Caco-2 (cell line): ENCODE measurements at regions not wholly inside any gene's neighbourhood (a gene's known extent, or its start where the extent isn't known, plus 50 kb on each side); places are given as distances from the start of the nearest gene placed in this dataset.

Source experiments
- BruUV-seq: library from RNA; stranded (reverse); fragments of 400-500 nt; replicated peaks from 2 replicates; lab custom pipeline; 2021; lab: Mats Ljungman, UMichigan
- CTCF ChIA-PET: fragments of 300-600 bp; sonication (Branson Sonifier 250); formaldehyde crosslinking; loops from one replicate; lab custom pipeline; 2022; ENCODE audit warnings: antibody characterized with exemption; lab: Charles Lee
- POLR2A ChIA-PET: fragments of 300-600 bp; sonication (Branson Sonifier 250); formaldehyde crosslinking; loops from one replicate; lab custom pipeline; 2022; ENCODE audit warnings: antibody characterized with exemption; lab: Charles Lee
- DNase-seq, 2 experiments: peaks; one replicate each; pipeline versions ENCODE4 v3.0.0 to v3.0.0-alpha.2; 2020 to 2022
- H3K27me3 ChIP-seq: replicated peaks from 2 replicates; pipeline ENCODE4 v1.6.0; 2011; ENCODE audit warnings: low read length; ENCODE audit not compliant: control insufficient read depth, insufficient read depth
- H3K36me3 ChIP-seq: 2 replicates; pipeline ENCODE4 v1.5.1; 2011; ENCODE audit warnings: low read length; ENCODE audit not compliant: control insufficient read depth, insufficient read depth
- H3K4me1 ChIP-seq: fragments of 250-450 bp; sonication (Bioruptor Pico); 2 replicates; pipeline ENCODE4 v1.5.1; 2020; ENCODE audit warnings: mild to moderate bottlenecking
- H3K4me3 ChIP-seq: 2 replicates; pipeline ENCODE4 v1.5.1; 2011; ENCODE audit warnings: low read depth, mild to moderate bottlenecking, control low read depth, low read length
- H3K9me3 ChIP-seq: fragments of 250-450 bp; sonication (Bioruptor Pico); 2 replicates; pipeline ENCODE4 v1.5.1; 2020; ENCODE audit warnings: mild to moderate bottlenecking, moderate library complexity
- H3K27ac Mint-ChIP-seq: one replicate; pipeline ENCODE4 v1.8.0; 2022; ENCODE audit warnings: mixed read lengths; ENCODE audit not compliant: unreplicated experiment
- H3K27me3 Mint-ChIP-seq: one replicate; pipeline ENCODE4 v1.8.0; 2022; ENCODE audit warnings: mixed read lengths; ENCODE audit not compliant: insufficient read depth, unreplicated experiment
- H3K36me3 Mint-ChIP-seq: one replicate; pipeline ENCODE4 v1.8.0; 2022; ENCODE audit warnings: mild to moderate bottlenecking, mixed read lengths; ENCODE audit not compliant: insufficient read depth, unreplicated experiment
- H3K4me1 Mint-ChIP-seq: one replicate; pipeline ENCODE4 v1.8.0; 2022; ENCODE audit warnings: low read depth, mixed read lengths; ENCODE audit not compliant: unreplicated experiment
- H3K4me3 Mint-ChIP-seq: one replicate; pipeline ENCODE4 v1.8.0; 2022; ENCODE audit warnings: mild to moderate bottlenecking, moderate library complexity, mixed read lengths; ENCODE audit not compliant: unreplicated experiment
- H3K9me3 Mint-ChIP-seq: one replicate; pipeline ENCODE4 v1.8.0; 2022; ENCODE audit warnings: mixed read lengths; ENCODE audit not compliant: unreplicated experiment
- intact Hi-C: fragments of 100-400 bp; cut with micrococcal nuclease; formaldehyde crosslinking; loops from one replicate; pipeline ENCODE4 v1.10.0; 2022; ENCODE audit not compliant: unreplicated experiment
- TF ChIP-seq, protein P1 (sequence below), 2 experiments: fragments of 200-600 bp in 1 of 2; IDR thresholded peaks; 1 replicate in 1 of 2; 2 replicates in 1 of 2; pipeline versions ENCODE4 v1.5.1 to v1.8.0; 2011 to 2022; ENCODE audit warnings: antibody characterized with exemption in 1 of 2, control low read depth in 1 of 2, inconsistent platforms in 1 of 2, low read depth in 1 of 2, low read length in 1 of 2, mild to moderate bottlenecking in 1 of 2, moderate library complexity in 1 of 2; ENCODE audit not compliant: insufficient read depth in 1 of 2, severe bottlenecking in 1 of 2, unreplicated experiment in 1 of 2

DNA sequence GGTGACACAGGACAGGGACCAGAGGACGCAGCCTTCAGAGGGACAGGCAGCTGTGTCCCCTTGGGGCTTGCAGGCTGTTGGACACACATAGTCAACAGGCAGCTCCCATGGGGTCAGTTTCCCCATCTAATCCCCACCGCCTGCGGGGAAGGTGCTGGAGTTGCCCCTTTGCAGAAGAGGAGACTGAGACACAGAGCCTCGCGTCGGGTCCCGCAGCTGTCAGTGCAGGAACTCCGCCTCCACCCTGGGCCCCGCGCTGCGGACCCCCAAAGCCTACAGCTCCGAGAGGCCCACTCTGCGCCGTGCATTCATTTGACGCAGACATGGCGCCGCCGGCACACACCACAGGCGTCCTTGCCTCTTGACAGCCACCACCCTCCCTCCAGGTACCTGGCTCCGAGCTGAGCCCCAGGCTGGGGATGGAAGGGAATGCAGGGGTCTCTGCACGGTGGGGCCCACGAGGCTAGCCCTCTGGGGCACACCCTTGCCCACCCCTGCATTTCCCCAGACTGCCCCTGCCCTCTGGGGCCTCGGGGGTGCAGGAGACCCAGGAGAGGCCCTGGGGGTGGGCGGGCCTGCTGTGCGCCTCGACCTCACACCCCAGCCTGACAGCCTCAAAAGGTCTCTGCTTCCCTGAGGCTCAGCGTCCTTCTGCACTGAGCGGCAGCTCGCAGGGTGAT, 88.5 kb upstream of the ACTRT2 start:
- intact Hi-C loops = no loop called here
- Histone ChIP-seq H3K4me1 (no peaks in the 10 kb centered on the region), H3K36me3 (no peaks in the 10 kb centered on the region), H3K9me3 (no peaks in the 10 kb centered on the region), H3K4me3 (no peak overlapping the region), H3K27me3 (peaks cover 4% of the 10 kb centered on the region)
- POLR2A ChIA-PET = no interaction called here
- no peak overlapping the region for H3K4me3 Mint-ChIP-seq
- no peaks in the 10 kb centered on the region for H3K9me3 Mint-ChIP-seq
- no peaks in the 10 kb centered on the region for H3K4me1 Mint-ChIP-seq
- CTCF ChIA-PET = no interaction called here
- TF ChIP-seq, protein P1, sequence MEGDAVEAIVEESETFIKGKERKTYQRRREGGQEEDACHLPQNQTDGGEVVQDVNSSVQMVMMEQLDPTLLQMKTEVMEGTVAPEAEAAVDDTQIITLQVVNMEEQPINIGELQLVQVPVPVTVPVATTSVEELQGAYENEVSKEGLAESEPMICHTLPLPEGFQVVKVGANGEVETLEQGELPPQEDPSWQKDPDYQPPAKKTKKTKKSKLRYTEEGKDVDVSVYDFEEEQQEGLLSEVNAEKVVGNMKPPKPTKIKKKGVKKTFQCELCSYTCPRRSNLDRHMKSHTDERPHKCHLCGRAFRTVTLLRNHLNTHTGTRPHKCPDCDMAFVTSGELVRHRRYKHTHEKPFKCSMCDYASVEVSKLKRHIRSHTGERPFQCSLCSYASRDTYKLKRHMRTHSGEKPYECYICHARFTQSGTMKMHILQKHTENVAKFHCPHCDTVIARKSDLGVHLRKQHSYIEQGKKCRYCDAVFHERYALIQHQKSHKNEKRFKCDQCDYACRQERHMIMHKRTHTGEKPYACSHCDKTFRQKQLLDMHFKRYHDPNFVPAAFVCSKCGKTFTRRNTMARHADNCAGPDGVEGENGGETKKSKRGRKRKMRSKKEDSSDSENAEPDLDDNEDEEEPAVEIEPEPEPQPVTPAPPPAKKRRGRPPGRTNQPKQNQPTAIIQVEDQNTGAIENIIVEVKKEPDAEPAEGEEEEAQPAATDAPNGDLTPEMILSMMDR (IDR thresholded peaks at IDR 0.05; ENCODE audit: insufficient read depth in 1 of 2, low read depth in 1 of 2, low read length in 1 of 2, severe bottlenecking in 1 of 2, unreplicated experiment in 1 of 2) = no peak
- no peak overlapping the region for H3K27ac Mint-ChIP-seq
- no peak for DNase-seq
- H3K27me3 Mint-ChIP-seq = peaks cover 16% of the 10 kb centered on the region
- BruUV-seq = no TSS peak
- H3K36me3 Mint-ChIP-seq = no peaks in the 10 kb centered on the region

DNA sequence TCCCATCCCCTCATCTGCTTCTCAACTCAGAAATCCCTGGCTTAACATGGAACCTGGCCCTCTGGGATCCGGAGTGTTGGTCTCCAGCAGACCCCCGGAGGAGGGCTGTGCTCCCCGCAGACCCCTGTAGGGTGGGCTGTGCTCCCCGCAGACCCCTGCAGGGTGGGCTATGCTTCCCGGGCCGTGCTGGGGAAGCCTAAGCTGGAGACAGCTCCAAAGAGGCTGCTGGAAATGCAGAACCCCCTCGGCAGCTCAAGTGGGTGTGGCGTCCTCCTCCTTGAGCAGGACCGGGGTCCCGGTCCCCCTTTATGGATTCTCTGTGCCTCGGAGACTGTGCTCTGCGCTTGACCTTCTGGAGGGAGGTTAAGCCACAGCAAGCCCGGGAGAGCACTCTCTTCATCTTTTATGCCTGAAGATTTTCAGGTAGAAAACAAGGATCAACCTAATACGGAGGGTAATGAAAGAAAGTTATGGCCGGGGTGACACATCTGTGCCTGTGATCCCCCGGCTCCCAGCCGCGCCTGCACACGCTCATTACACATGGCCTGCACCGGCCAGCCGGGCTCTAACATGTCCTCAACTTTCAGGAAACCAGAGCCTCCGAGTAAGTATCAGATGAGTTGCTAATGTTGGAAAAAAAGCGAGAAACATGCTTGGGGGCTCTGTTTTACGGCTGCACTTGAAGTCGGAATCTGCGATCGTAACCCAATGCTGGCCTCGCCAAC, 87.7 kb upstream of the ACTRT2 start:
- Mint-ChIP-seq H3K4me3 (no peak overlapping the region), H3K27ac (no peak overlapping the region), H3K27me3 (peaks cover 16% of the 10 kb centered on the region), H3K9me3 (no peaks in the 10 kb centered on the region), H3K36me3 (no peaks in the 10 kb centered on the region), H3K4me1 (no peaks in the 10 kb centered on the region)
- H3K27me3 ChIP-seq = peaks cover 3% of the 10 kb centered on the region
- intact Hi-C loops = no loop called here
- H3K4me3 ChIP-seq = no peak overlapping the region
- CTCF ChIA-PET = no interaction called here
- no peaks in the 10 kb centered on the region for H3K9me3 ChIP-seq
- BruUV-seq = no TSS peak
- TF ChIP-seq, protein P1 (IDR thresholded peaks at IDR 0.05; ENCODE audit: insufficient read depth in 1 of 2, low read depth in 1 of 2, low read length in 1 of 2, severe bottlenecking in 1 of 2, unreplicated experiment in 1 of 2) = no peak
- no peak for DNase-seq
- no peaks in the 10 kb centered on the region for H3K36me3 ChIP-seq
- POLR2A ChIA-PET = no interaction called here
- H3K4me1 ChIP-seq = no peaks in the 10 kb centered on the region

DNA sequence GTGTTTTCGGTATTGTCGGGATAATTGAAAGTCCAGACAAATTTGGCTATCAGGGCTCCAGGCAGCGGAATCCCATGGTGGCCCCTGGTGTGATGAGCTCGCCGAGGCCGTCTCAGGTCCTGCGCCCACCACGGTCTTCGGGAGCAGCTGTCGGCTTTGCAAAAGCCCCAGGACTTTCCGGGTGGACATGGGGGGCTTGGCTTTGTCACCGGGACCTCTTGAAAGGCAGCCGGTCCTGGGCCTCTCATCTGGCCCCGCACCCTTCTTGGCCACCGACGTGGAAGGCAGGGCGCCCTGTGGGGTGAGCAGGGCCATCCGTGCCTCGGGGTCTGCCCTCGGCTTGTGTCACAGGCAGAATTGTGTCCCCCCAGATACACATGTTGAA, 87.1 kb upstream of the ACTRT2 start:
- no peak overlapping the region for H3K27ac Mint-ChIP-seq
- POLR2A ChIA-PET = no interaction called here
- H3K4me1 Mint-ChIP-seq = no peaks in the 10 kb centered on the region
- no peaks in the 10 kb centered on the region for H3K36me3 Mint-ChIP-seq
- TF ChIP-seq, protein P1 (IDR thresholded peaks at IDR 0.05; ENCODE audit: insufficient read depth in 1 of 2, low read depth in 1 of 2, low read length in 1 of 2, severe bottlenecking in 1 of 2, unreplicated experiment in 1 of 2) = no peak
- peaks cover 3% of the 10 kb centered on the region for H3K27me3 ChIP-seq
- BruUV-seq = no TSS peak
- no peak overlapping the region for H3K4me3 ChIP-seq
- no peak overlapping the region for H3K4me3 Mint-ChIP-seq
- no peak for DNase-seq
- H3K27me3 Mint-ChIP-seq = peaks cover 16% of the 10 kb centered on the region
- no peaks in the 10 kb centered on the region for H3K9me3 ChIP-seq
- CTCF ChIA-PET = no interaction called here
- H3K36me3 ChIP-seq = no peaks in the 10 kb centered on the region
- H3K9me3 Mint-ChIP-seq = no peaks in the 10 kb centered on the region
- no peaks in the 10 kb centered on the region for H3K4me1 ChIP-seq
- intact Hi-C loops = no loop called here
